Mesenchymal stem cell (in vitro differentiated cells and primary cell): ENCODE measurements at regions not wholly inside any gene's neighbourhood (a gene's known extent, or its start where the extent isn't known, plus 50 kb on each side); places are given as distances from the start of the nearest gene placed in this dataset.
"Not testable (repeated sequence)": the region's sequence is repeated elsewhere in the genome, so short reads cannot be mapped to it uniquely, and the experiment has no call there.

Experiments
- DNase-seq: peaks from one replicate; pipeline ENCODE4 v3.0.0-alpha.2; 2013
- H2AFZ ChIP-seq: one replicate; pipeline ENCODE4 v1.6.1; 2013; ENCODE audit warnings: low read depth, mild to moderate bottlenecking, control low read depth, inconsistent platforms, low read length, moderate library complexity
- H2AK5ac ChIP-seq: 2 replicates; pipeline ENCODE4 v1.6.1; 2013; ENCODE audit warnings: low read length, moderate library complexity, mild to moderate bottlenecking, inconsistent platforms; ENCODE audit not compliant: severe bottlenecking
- H2BK120ac ChIP-seq: one replicate; pipeline ENCODE4 v1.6.1; 2013; ENCODE audit warnings: low read depth, mild to moderate bottlenecking, inconsistent platforms, low read length, moderate library complexity
- H2BK12ac ChIP-seq, 2 experiments: one replicate each; pipeline ENCODE4 v1.6.1; 2013; ENCODE audit warnings: inconsistent platforms in 2 of 2, low read length in 2 of 2, mild to moderate bottlenecking in 2 of 2, moderate library complexity in 2 of 2, control low read depth in 1 of 2
- H2BK15ac ChIP-seq: one replicate; pipeline ENCODE4 v1.6.1; 2013; ENCODE audit warnings: mild to moderate bottlenecking, low read depth, inconsistent platforms; ENCODE audit not compliant: poor library complexity, severe bottlenecking
- H2BK5ac ChIP-seq: 2 replicates; pipeline ENCODE4 v1.6.1; 2013; ENCODE audit warnings: low read depth, mild to moderate bottlenecking, low read length, control low read depth, inconsistent platforms; ENCODE audit not compliant: poor library complexity, severe bottlenecking
- H3K14ac ChIP-seq, 2 experiments: one replicate each; pipeline ENCODE4 v1.6.1; 2013; ENCODE audit warnings: inconsistent platforms in 2 of 2, low read length in 2 of 2, control low read depth in 1 of 2, mild to moderate bottlenecking in 1 of 2, moderate library complexity in 1 of 2
- H3K18ac ChIP-seq, 2 experiments: one replicate each; pipeline ENCODE4 v1.6.1; 2013; ENCODE audit warnings: inconsistent platforms in 2 of 2, low read length in 2 of 2, control low read depth in 1 of 2, low read depth in 1 of 2, mild to moderate bottlenecking in 1 of 2
- H3K23ac ChIP-seq, 2 experiments: one replicate each; pipeline ENCODE4 v1.6.1; 2013; ENCODE audit warnings: inconsistent platforms in 2 of 2, low read length in 2 of 2, mild to moderate bottlenecking in 2 of 2, moderate library complexity in 2 of 2, control low read depth in 1 of 2
- H3K27ac ChIP-seq: 2 replicates; pipeline ENCODE4 v1.5.1; 2013; ENCODE audit warnings: mild to moderate bottlenecking, moderate library complexity, low read length, control low read depth, inconsistent platforms; ENCODE audit not compliant: poor library complexity, severe bottlenecking
- H3K27me3 ChIP-seq, 2 experiments: 2 replicates each; pipeline versions ENCODE4 v1.6.1 to v1.7.0; 2013; ENCODE audit warnings: low read length in 2 of 2, mild to moderate bottlenecking in 2 of 2, moderate library complexity in 2 of 2, control low read depth in 1 of 2, inconsistent platforms in 1 of 2; ENCODE audit not compliant: control insufficient read depth in 1 of 2, insufficient read depth in 1 of 2
- H3K36me3 ChIP-seq, 2 experiments: 2 replicates each; pipeline versions ENCODE4 v1.6.1 to v1.7.0; 2013; ENCODE audit warnings: low read length in 2 of 2, control low read depth in 1 of 2, inconsistent platforms in 1 of 2, low read depth in 1 of 2, mild to moderate bottlenecking in 1 of 2; ENCODE audit not compliant: insufficient read depth in 2 of 2, control insufficient read depth in 1 of 2
- H3K4ac ChIP-seq, 2 experiments: one replicate each; pipeline ENCODE4 v1.6.1; 2013; ENCODE audit warnings: inconsistent platforms in 2 of 2, low read length in 2 of 2, mild to moderate bottlenecking in 2 of 2, moderate library complexity in 2 of 2, control low read depth in 1 of 2, low read depth in 1 of 2
- H3K4me1 ChIP-seq: 2 replicates; pipeline ENCODE4 v1.6.1; 2013; ENCODE audit warnings: low read depth, low read length, control low read depth; ENCODE audit not compliant: control insufficient read depth, insufficient read depth
- H3K4me2 ChIP-seq: 2 replicates; pipeline ENCODE4 v1.6.1; 2013; ENCODE audit warnings: low read length, mild to moderate bottlenecking, inconsistent platforms; ENCODE audit not compliant: poor library complexity, severe bottlenecking
- H3K4me3 ChIP-seq, 2 experiments: 2 replicates each; pipeline versions ENCODE4 v1.5.1 to v1.7.0; 2013; ENCODE audit warnings: low read length in 2 of 2, mild to moderate bottlenecking in 2 of 2, control low read depth in 1 of 2, low read depth in 1 of 2; ENCODE audit not compliant: insufficient read depth in 1 of 2
- H3K79me1 ChIP-seq: replicated peaks from 2 replicates; pipeline ENCODE4 v1.6.1; 2013; ENCODE audit warnings: mild to moderate bottlenecking, control low read depth, low read length, inconsistent platforms; ENCODE audit not compliant: poor library complexity, severe bottlenecking
- H3K9ac ChIP-seq: 2 replicates; pipeline ENCODE4 v1.7.0; 2013; ENCODE audit warnings: mild to moderate bottlenecking, low read length, moderate library complexity
- H3K9me3 ChIP-seq: 2 replicates; pipeline ENCODE4 v1.7.0; 2013; ENCODE audit warnings: mild to moderate bottlenecking, low read length; ENCODE audit not compliant: control insufficient read depth
- H4K8ac ChIP-seq: one replicate; pipeline ENCODE4 v1.6.1; 2013; ENCODE audit warnings: inconsistent platforms, mild to moderate bottlenecking, low read length, moderate library complexity
- H4K91ac ChIP-seq: one replicate; pipeline ENCODE4 v1.6.1; 2013; ENCODE audit warnings: mild to moderate bottlenecking, low read length, inconsistent platforms
- WGBS: methylation state at CpG from one replicate; pipeline ENCODE4 v1.1.7; 2013; ENCODE audit warnings: mixed read lengths; 5-methylcytosine and 5-hydroxymethylcytosine counted together

GRCh38 chr5:152477536-152477935, 72.5 kb upstream of the NMUR2 start:
- no peak overlapping the region for H2BK12ac ChIP-seq
- H3K9me3 ChIP-seq = no peaks in the 10 kb centered on the region

GRCh38 chr5:152479866-152480265, 74.8 kb upstream of the NMUR2 start:
- not testable (repeated sequence) for H3K4ac ChIP-seq, H3K9me3 ChIP-seq

More at GRCh38 chr5:152477536-152477935, 72.5 kb upstream of the NMUR2 start:
- no peaks in the 10 kb centered on the region for H3K79me1 ChIP-seq
- no peak overlapping the region for H3K14ac ChIP-seq
- no peak overlapping the region for H2AK5ac ChIP-seq
- H4K91ac ChIP-seq = no peak overlapping the region
- H3K23ac ChIP-seq = no peak overlapping the region
- H3K4me1 ChIP-seq = no peaks in the 10 kb centered on the region
- WGBS = 74% methylated on average over 1 of the region's 2 CpGs
- no peak overlapping the region for H3K4ac ChIP-seq
- no peak overlapping the region for H2BK15ac ChIP-seq
- no peak overlapping the region for H2AFZ ChIP-seq
- H2BK120ac ChIP-seq = no peak overlapping the region
- H3K27ac ChIP-seq = no peak overlapping the region
- H4K8ac ChIP-seq = no peak overlapping the region
- H3K36me3 ChIP-seq = no peaks in the 10 kb centered on the region
- H3K4me2 ChIP-seq = no peak overlapping the region
- no peak overlapping the region for H2BK5ac ChIP-seq
- no peak overlapping the region for H3K9ac ChIP-seq
- no peak overlapping the region for H3K18ac ChIP-seq
- no peak overlapping the region for H3K4me3 ChIP-seq
- no peaks in the 10 kb centered on the region for H3K27me3 ChIP-seq
- no peak for DNase-seq

GRCh38 chr5:152480677-152481076, 75.6 kb upstream of the NMUR2 start:
- not testable (repeated sequence) for H4K8ac ChIP-seq, H3K23ac ChIP-seq, H3K4me1 ChIP-seq, H2BK5ac ChIP-seq, H3K9ac ChIP-seq, H3K4me3 ChIP-seq, H3K9me3 ChIP-seq, H3K27me3 ChIP-seq, H2AK5ac ChIP-seq, H3K18ac ChIP-seq, H2AFZ ChIP-seq, H3K4me2 ChIP-seq, H3K36me3 ChIP-seq, H3K14ac ChIP-seq, DNase-seq, H2BK12ac ChIP-seq, H2BK120ac ChIP-seq, H3K4ac ChIP-seq, H3K27ac ChIP-seq, H3K79me1 ChIP-seq, H4K91ac ChIP-seq, H2BK15ac ChIP-seq
- 88% methylated on average over 12 of the region's 12 CpGs for WGBS

More at GRCh38 chr5:152479866-152480265, 74.8 kb upstream of the NMUR2 start:
- H3K36me3 ChIP-seq, H4K91ac ChIP-seq, H3K4me2 ChIP-seq, H3K14ac ChIP-seq, H3K4me3 ChIP-seq, H2BK5ac ChIP-seq, DNase-seq, H2AK5ac ChIP-seq, H3K4me1 ChIP-seq, H2AFZ ChIP-seq, H3K27me3 ChIP-seq, H3K9ac ChIP-seq, H2BK12ac ChIP-seq, H3K23ac ChIP-seq, H3K27ac ChIP-seq, H3K79me1 ChIP-seq, H2BK120ac ChIP-seq, H4K8ac ChIP-seq, H3K18ac ChIP-seq, H2BK15ac ChIP-seq: not testable (repeated sequence)
- 99% methylated on average over 13 of the region's 35 CpGs for WGBS

GRCh38 chr5:152487130-152487529, 82.1 kb upstream of the NMUR2 start:
- Histone ChIP-seq H3K4me2 (no peak overlapping the region), H2BK120ac (no peak overlapping the region), H3K4ac (no peak overlapping the region), H3K4me1 (no peaks in the 10 kb centered on the region), H4K91ac (no peak overlapping the region), H3K79me1 (no peaks in the 10 kb centered on the region), H2BK15ac (no peak overlapping the region), H3K14ac (no peak overlapping the region), H3K36me3 (no peaks in the 10 kb centered on the region), H3K9ac (no peak overlapping the region), H4K8ac (no peak overlapping the region), H2AFZ (no peak overlapping the region), H3K9me3 (no peaks in the 10 kb centered on the region), H3K27ac (no peak overlapping the region), H3K27me3 (no peaks in the 10 kb centered on the region), H2BK12ac (no peak overlapping the region), H3K4me3 (no peak overlapping the region), H2AK5ac (no peak overlapping the region), H2BK5ac (no peak overlapping the region), H3K18ac (no peak overlapping the region), H3K23ac (no peak overlapping the region)
- 97% methylated on average over 4 of the region's 5 CpGs for WGBS
- DNase-seq = no peak
